GM12872 (cell line): ENCODE measurements at regions not wholly inside any gene's neighbourhood (a gene's known extent, or its start where the extent isn't known, plus 50 kb on each side); places are given as distances from the start of the nearest gene placed in this dataset.

Experiments
- TF ChIP-seq, protein P1 (sequence below): IDR thresholded peaks from 3 replicates; pipeline ENCODE4 v1.5.1; 2011; ENCODE audit warnings: low read depth, mild to moderate bottlenecking, low read length, moderate library complexity; ENCODE audit not compliant: insufficient read depth

DNA sequence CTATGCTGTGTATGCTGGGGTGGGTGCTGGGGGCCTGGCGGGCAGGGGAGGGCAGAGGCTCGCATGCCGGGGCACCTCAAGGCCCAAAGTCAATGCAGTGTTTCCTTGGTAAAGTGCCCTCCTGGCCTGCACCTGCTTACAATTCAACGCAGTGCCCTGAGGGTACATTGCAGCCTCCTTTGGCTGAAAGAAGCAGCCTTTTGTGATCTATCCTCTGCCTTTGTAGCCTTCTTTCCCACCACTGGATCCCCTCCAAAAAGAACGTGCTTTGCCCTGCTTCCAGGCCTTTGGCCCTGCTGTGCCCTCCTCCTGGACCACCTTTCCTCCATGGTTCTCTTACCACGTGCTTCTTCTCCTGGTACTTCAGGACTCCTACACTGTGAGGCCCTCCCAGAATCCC lies 113.6 kb upstream of the PTPN1 start:
- TF ChIP-seq, protein P1, sequence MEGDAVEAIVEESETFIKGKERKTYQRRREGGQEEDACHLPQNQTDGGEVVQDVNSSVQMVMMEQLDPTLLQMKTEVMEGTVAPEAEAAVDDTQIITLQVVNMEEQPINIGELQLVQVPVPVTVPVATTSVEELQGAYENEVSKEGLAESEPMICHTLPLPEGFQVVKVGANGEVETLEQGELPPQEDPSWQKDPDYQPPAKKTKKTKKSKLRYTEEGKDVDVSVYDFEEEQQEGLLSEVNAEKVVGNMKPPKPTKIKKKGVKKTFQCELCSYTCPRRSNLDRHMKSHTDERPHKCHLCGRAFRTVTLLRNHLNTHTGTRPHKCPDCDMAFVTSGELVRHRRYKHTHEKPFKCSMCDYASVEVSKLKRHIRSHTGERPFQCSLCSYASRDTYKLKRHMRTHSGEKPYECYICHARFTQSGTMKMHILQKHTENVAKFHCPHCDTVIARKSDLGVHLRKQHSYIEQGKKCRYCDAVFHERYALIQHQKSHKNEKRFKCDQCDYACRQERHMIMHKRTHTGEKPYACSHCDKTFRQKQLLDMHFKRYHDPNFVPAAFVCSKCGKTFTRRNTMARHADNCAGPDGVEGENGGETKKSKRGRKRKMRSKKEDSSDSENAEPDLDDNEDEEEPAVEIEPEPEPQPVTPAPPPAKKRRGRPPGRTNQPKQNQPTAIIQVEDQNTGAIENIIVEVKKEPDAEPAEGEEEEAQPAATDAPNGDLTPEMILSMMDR, result no peak

GRCh38 chr20:50397058-50397457 lies 113.1 kb upstream of the PTPN1 start:
- TF ChIP-seq, protein P1, result no peak

DNA sequence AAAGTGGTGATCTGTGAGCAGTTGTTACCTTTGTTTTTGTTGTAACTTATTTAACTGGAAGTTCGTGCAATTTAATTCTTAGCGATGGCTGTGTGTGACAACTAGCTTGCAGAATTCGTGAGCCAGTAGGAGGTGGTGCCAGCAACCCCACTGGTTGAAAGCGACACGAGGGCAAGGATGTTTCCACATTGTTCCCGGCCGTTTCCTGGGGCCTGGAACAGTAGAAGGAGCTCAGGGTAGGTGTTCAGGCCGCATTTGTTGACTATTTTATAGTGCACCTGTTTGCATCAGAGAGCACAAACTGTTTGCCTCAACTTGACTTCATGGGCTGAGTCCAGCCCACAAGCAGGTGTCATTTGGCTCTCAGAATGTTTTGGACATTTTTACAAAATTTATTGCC lies 112.1 kb upstream of the PTPN1 start:
- TF ChIP-seq, protein P1, result no peak

- TF ChIP-seq, protein P1, result no peak
Measured at GRCh38 chr20:50398471-50398820, 111.7 kb upstream of the PTPN1 start.

DNA sequence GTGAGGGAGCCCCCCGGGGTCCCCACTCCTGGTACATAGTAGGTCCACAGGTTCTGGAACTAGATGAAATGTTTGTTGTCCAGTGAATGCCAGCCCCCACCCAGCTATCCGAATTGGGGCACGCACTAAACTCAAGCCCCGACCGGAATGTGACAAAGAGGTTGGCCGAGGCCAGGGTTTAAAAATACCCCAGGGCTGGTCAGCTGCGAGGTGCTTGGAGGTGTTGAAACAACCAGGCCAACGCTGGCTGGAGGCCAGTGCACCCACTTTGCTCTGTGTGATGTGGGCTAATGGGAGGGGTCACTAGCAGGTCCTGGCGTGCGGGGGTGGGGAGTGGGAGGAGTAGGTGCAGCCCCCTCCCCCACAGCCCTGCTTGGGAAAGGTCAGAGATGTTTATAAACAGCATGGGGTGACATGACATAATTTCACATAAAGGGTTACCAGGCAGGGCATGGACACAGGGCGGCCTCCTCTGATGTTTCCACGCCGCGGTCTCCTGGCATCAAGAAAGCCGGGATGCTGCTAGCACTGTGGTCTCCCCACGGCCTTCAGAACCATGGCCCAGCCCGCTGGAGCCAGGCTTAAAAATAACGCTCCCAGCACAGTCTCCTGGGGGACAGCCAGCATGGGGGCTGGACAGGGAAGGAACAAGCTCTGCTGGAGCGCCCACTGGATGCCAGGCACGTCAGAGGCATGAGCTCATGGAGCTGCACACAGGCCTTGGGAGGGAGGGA lies 111.2 kb upstream of the PTPN1 start:
- TF ChIP-seq, protein P1, result no peak

DNA sequence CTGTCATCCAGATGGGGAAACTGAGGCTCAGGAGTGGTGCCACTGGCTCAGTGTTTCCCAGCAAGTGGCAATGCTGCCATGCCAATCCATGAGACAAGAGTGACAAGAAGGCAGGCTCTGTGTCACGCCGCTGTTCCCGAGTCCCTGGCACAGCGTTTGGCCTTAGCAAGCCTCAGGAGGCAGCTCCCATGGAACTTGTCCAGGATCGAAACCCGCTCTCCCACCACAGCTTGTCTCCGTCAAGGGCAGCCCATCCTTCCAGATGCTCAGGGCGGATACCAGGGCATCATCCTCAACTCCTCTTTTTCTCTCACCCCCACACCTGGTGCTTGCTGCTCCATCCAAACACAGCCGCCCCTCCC lies 110.6 kb upstream of the PTPN1 start:
- TF ChIP-seq, protein P1, result no peak

DNA sequence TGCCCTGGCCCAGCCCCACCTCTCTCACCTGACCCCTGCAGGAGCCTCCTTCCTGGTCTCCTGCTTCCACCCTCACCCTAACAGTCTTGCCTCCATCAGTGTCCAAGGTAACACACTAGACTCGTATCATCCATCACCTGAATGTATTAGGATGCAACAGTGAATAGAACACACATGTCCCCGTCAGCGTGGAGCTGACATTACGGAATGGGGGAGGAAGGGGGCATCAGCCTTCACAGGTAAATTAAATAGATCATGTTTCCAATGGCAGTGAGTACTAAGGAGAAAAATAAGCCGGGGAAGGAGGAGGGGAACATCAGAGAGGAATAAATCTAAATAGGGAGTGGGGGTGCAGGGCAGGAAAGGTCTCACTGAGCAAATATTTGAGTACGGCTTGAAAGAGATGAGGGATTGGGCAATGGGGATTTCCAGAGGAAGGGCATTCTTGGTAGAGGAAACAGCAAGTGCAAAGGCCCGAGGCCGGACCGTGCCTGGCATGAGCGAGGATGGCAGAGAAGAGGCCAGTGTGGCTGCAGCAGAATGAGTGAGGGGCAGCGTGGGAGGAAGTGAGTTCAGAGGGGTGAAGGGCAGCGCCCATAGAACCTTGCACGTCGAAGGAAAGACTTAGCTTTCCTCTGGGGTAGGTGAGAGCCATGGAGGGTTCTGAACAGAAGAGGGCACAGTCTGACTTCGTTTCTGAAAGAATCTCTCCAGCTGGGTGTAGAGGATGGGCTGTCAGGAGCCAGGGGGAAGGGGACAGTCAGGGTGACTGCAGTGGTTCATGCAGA lies 110.1 kb upstream of the PTPN1 start:
- TF ChIP-seq, protein P1, result no peak
